ENCODE measurements at regions not wholly inside any gene's neighbourhood (a gene's known extent, or its start where the extent isn't known, plus 50 kb on each side); places are given as distances from the start of the nearest gene placed in this dataset.

DNA sequence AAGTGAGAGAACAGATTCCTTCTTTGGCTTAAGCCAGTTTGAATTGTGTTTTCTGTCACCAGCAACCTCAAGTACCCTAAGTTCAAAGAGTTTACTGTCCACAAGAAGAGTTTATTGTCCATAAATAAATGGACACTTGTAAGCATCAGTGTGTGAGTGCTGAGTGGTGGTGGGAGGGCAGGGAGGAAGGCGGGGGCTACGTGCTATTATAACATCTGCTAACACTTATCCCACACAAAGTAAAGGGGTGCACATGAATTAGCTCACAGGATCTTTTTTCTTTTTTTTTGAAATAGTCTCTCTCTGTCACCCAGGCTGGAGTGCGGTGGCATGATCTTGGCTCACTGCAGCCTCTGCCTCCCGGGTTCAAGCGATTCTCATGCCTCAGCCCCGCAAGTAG lies 87.2 kb downstream of the MICALL2 start:
- no peak overlapping the region for H3K4me3 ChIP-seq
- ATAC-seq (no peak), DNase-seq (no peak)
- H3K4me1 ChIP-seq, result peaks cover 7% of the 10 kb centered on the region
- H3K27me3 ChIP-seq (ENCODE audit: low read depth), result peaks cover 80% of the 10 kb centered on the region
- H3K9me3 ChIP-seq, result no peaks in the 10 kb centered on the region
- no peak overlapping the region for H3K27ac ChIP-seq
- TF ChIP-seq, protein P1, sequence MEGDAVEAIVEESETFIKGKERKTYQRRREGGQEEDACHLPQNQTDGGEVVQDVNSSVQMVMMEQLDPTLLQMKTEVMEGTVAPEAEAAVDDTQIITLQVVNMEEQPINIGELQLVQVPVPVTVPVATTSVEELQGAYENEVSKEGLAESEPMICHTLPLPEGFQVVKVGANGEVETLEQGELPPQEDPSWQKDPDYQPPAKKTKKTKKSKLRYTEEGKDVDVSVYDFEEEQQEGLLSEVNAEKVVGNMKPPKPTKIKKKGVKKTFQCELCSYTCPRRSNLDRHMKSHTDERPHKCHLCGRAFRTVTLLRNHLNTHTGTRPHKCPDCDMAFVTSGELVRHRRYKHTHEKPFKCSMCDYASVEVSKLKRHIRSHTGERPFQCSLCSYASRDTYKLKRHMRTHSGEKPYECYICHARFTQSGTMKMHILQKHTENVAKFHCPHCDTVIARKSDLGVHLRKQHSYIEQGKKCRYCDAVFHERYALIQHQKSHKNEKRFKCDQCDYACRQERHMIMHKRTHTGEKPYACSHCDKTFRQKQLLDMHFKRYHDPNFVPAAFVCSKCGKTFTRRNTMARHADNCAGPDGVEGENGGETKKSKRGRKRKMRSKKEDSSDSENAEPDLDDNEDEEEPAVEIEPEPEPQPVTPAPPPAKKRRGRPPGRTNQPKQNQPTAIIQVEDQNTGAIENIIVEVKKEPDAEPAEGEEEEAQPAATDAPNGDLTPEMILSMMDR (IDR thresholded peaks at IDR 0.05), result no peak
- no peaks in the 10 kb centered on the region for H3K36me3 ChIP-seq
- intact Hi-C loops (cut with DNase I), result no loop called here

DNA sequence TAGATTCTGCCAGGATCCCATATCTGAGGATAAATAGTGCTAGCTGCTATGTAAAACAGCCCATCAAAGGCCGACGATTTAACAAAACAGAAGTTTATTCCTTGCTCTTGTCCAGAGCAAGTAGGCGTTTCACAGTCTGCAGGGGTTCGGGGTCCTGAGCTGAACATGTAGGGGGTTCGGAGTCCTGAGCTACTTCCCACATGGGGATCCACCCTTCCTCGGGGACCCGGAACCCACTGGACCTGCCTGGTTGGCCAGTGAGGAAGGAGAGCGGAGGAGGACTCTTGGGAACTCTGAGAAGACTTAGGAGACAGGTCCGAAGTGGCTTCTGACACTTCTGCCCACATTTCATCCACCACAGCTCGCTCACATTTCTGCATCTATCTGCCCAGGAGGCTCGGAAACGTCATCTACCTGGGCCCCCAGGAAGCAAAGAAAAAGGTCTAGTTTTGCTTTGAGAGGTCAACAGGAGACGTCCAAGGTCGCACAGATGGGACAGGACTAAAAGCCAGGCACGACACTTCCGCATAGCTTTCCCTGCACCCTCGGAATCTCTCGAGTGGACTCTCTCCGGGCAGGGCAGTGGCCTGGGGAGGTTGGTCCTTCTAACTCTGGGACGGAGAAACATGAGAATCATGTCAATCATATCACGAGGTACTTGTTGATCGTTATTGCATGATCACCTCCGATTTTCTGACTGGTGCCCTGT lies 86.4 kb downstream of the MICALL2 start:
- Histone ChIP-seq H3K27me3 (ENCODE audit: low read depth) (peaks cover 81% of the 10 kb centered on the region), H3K4me1 (peaks cover 7% of the 10 kb centered on the region), H3K36me3 (no peaks in the 10 kb centered on the region), H3K4me3 (no peak overlapping the region), H3K9me3 (no peaks in the 10 kb centered on the region), H3K27ac (no peak overlapping the region)
- intact Hi-C loops (cut with DNase I), result no loop called here
- no peak for DNase-seq
- TF ChIP-seq, protein P1 (IDR thresholded peaks at IDR 0.05), result no peak
- no peak for ATAC-seq

DNA sequence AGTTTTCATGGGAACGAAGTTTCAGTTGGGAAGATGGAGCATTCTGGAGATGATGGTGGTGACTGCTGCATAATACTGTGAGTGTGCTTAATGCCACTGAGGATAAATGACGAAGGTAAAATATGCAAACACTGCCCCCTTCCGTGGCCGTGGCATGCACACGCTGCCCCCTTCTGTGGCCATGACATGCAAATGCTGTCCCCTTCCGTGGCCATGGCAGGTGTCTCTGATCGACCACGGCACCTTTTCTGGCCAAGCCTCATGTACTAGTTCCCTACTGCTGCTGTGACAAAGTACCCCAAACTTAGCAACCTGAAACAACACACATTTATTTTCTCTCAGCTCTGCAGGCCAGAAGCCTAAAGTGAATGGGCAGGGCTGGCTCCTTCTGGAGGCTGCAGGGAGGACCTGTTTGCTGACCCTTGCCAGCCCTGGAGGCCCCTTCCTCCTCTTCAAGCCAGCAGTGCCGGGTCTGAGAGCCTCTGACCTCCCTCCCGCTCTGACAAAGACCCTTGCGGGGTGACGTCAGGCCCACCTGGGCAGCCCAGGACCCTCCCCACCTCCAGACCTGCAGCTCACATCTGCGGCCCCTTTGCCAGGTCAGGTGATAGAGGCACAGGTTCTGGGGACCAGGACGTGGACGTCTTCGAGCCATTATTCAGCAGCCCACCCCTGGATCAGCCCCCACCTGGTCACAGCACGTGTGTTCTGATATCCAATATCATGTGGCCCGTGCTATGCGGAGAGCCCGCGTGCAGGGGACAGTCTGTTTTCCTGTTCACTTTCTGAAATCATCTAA lies 82.0 kb downstream of the MICALL2 start:
- Histone ChIP-seq H3K27ac (no peak overlapping the region), H3K36me3 (no peaks in the 10 kb centered on the region), H3K4me1 (no peaks in the 10 kb centered on the region), H3K27me3 (ENCODE audit: low read depth) (peaks cover 69% of the 10 kb centered on the region), H3K9me3 (no peaks in the 10 kb centered on the region), H3K4me3 (no peak overlapping the region)
- intact Hi-C loops (cut with DNase I), result no loop called here
- ATAC-seq (no peak), DNase-seq (no peak)
- TF ChIP-seq, protein P1 (IDR thresholded peaks at IDR 0.05), result no peak

DNA sequence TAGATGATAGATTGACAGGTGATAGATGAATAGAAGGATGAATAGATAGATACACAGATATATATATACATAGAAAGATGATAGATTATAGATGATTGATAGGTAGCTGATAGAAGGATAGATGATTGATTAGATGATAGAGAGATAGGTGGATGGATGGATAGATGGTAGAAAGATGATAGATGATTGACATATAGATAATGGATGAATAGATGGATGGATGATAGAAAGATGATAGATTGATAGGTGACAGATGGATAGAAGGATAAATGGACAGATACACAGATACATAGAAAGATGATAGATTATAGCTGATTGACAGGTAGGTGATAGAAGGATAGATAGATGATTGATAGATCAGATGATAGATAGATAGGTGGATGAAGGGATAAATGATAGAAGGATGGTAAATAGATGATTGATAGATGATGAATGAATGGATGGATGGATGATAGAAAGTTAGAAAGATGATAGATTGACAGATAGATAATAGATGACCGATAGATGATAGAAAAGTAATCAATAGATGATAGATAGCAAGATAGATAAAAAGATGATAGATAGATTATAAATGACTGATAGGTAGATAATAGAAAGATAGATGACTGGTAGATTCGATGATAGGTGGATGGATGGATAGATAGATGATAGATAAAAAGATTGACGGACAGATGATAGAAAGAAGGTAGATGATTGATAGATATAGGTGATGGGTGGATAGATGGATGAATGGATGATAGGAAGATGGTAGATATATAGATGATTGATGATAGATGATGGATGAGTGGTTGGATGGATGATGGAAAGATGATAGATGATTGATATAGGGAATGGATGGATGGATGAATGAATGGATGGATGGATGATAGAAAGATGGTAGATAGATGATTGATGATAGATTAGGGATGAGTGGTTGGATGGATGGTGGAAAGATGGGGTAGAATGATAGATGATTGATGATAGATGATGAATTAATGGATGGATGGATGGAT lies 80.4 kb downstream of the MICALL2 start:
- Histone ChIP-seq H3K4me3 (no peak overlapping the region), H3K4me1 (no peaks in the 10 kb centered on the region), H3K27ac (no peak overlapping the region), H3K9me3 (no peaks in the 10 kb centered on the region), H3K27me3 (ENCODE audit: low read depth) (peaks cover 73% of the 10 kb centered on the region), H3K36me3 (no peaks in the 10 kb centered on the region)
- intact Hi-C loops (cut with DNase I), result no loop called here
- TF ChIP-seq, protein P1 (IDR thresholded peaks at IDR 0.05), result no peak
- no peak for ATAC-seq
- DNase-seq, result no peak

DNA sequence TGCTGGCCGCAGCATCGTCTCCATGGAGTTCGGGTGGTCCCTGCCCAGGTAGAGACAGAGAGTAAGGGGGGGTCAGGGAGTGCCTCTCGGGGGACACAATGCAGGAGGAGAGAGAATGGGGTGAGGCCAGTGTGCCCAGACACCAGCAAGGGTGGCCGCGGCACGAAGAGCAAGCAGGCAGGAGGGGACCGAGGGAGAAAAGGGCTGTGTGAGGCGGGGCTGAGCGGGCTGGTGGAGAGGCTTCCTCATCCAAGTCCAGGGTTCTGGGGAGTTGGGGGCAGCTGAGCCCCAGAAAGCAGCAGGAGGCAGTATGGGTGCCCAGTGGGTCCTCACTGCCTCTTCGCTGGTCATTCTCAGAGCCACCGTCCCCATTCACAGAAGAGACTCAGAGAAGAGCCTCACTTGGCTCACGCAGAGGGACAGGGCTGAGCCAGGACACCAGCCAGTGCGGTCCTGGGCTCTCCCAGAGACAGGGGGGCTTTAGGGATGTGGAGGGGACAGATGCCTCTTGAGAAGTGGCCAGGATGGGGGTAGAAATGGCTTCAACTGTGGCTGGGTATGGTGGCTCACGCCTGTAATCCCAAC lies 78.9 kb downstream of the MICALL2 start:
- Histone ChIP-seq H3K27ac (no peak overlapping the region), H3K4me1 (no peaks in the 10 kb centered on the region), H3K9me3 (no peaks in the 10 kb centered on the region), H3K36me3 (no peaks in the 10 kb centered on the region), H3K27me3 (ENCODE audit: low read depth) (peaks cover 74% of the 10 kb centered on the region), H3K4me3 (no peak overlapping the region)
- intact Hi-C loops (cut with DNase I), result no loop called here
- DNase-seq, result no peak
- TF ChIP-seq, protein P1 (IDR thresholded peaks at IDR 0.05), result no peak
- ATAC-seq, result no peak

All from lower lobe of right lung (tissue), 2 donors.